ENCODE measurements at regions not wholly inside any gene's neighbourhood (a gene's known extent, or its start where the extent isn't known, plus 50 kb on each side); places are given as distances from the start of the nearest gene placed in this dataset.
"Not testable (repeated sequence)": the region's sequence is repeated elsewhere in the genome, so short reads cannot be mapped to it uniquely, and the experiment has no call there.

GRCh38 chr13:22757530-22758120 is 423.2 kb upstream of the SGCG start:
- in situ Hi-C loops (cut with HindIII; ENCODE audit: low sequenced_read_pairs): no loop called here
- DNase-seq (ENCODE audit: low spot score): peak; percentile 37

GRCh38 chr13:22758245-22758644 is 422.5 kb upstream of the SGCG start:
- in situ Hi-C loops (cut with HindIII; ENCODE audit: low sequenced_read_pairs): no loop called here
- no peak for DNase-seq (ENCODE audit: low spot score)

GRCh38 chr13:22761709-22762108 is 419.1 kb upstream of the SGCG start:
- in situ Hi-C loops (cut with HindIII; ENCODE audit: low sequenced_read_pairs): no loop called here
- no peak for DNase-seq (ENCODE audit: low spot score)

DNA sequence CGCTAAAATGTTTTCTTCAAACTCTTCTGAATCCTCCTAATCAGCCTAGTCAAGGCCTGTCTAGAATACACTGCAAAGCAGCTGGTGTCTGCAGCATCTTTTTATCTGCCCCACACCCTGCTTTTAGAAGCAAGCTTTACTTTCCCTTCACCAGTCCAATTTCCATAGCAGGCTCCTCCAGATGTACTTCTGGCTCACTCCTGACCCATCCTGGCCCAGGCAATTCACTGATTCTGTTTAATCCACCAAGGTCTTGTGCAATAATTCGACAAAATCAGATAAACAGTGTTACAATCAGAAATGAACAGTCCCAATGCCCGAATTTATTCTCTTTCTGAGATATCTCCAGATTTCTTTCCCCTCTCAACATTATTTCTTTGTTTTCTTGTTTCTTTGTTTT is 415.2 kb upstream of the SGCG start:
- no peak for DNase-seq (ENCODE audit: low spot score)
- in situ Hi-C loops (cut with HindIII; ENCODE audit: low sequenced_read_pairs): no loop called here

DNA sequence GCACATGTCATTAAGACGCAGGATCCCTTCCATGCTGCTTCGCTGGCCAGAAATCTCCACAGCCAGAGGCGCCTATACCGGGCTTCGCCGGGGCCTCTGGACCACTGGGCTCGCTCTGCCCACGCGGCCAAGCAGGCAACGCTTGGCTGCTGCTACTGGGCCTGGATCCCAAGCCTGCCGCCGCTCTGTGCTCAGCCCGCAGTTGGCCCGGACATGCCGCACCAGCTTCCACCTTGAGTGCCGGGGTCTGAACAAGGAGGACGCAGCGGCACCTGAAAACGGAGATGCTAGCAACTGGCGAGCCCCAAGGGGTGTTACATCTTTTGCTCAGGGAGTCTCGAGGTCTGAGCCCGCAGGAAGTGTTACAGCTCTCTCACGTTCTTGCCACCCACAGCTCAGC is 409.9 kb upstream of the SGCG start:
- in situ Hi-C loops (cut with HindIII; ENCODE audit: low sequenced_read_pairs): no loop called here
- no peak for DNase-seq (ENCODE audit: low spot score)

- in situ Hi-C loops (cut with HindIII; ENCODE audit: low sequenced_read_pairs): no loop called here
- no peak for DNase-seq (ENCODE audit: low spot score)
These were observed 407.3 kb upstream of the SGCG start for GRCh38 chr13:22773465-22773864.

GRCh38 chr13:22776394-22777186 is 404.2 kb upstream of the SGCG start:
- in situ Hi-C loops (cut with HindIII; ENCODE audit: low sequenced_read_pairs): no loop called here
- no peak for DNase-seq (ENCODE audit: low spot score)

GRCh38 chr13:22777207-22777606 is 403.6 kb upstream of the SGCG start:
- in situ Hi-C loops (cut with HindIII; ENCODE audit: low sequenced_read_pairs): no loop called here

GRCh38 chr13:22789027-22789593 is 391.7 kb upstream of the SGCG start:
- in situ Hi-C loops (cut with HindIII; ENCODE audit: low sequenced_read_pairs): no loop called here
- no peak for DNase-seq (ENCODE audit: low spot score)

More at GRCh38 chr13:22777207-22777606, 403.6 kb upstream of the SGCG start:
- DNase-seq (ENCODE audit: low spot score): no peak

DNA sequence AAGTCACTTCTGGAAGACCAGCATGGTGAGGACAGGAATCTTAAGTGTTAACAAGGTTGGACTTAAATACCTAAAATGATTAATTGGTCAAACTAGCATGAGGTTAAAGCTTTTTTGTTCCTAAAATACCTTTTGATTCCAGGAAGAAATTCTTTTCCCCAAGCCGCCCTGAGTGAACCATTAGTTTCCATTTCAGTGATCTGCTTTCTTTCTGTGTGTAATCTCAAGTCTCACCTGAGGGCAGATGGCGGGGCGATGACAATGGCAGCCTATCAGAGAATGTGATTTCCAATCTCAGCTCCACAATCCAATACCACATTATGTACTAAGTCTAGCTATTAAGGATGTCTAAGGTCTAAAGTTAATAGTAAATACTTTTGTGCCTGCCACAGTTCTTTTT is 390.9 kb upstream of the SGCG start:
- in situ Hi-C loops (cut with HindIII; ENCODE audit: low sequenced_read_pairs): no loop called here

DNA sequence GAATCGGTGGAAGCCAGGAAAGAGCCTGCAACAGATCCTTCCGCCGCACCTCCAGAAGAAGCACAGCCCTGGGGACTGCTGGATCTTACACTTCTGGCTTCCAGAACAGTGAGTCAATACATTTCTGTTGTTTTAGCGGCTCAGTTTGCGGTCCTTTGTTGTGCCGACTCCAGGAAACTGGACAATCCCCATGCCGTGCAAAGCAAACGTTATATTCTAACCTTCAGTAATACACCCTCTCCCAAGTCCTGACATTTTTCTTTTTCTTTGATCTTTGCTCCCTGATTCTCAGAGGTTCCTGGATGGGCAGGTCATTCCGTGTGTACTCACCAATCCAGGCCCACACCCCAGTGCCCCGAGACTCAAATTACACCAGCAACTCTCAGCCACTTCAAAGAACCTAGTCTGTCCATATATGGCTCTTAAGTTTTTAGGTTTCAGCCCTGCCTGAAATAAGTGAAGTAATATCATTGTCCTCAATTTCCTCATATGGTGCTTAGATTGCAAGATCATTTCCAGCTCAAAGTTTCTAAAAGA is 387.1 kb upstream of the SGCG start:
- in situ Hi-C loops (cut with HindIII; ENCODE audit: low sequenced_read_pairs): no loop called here

More for the DNA sequence above, 390.9 kb upstream of the SGCG start:
- no peak for DNase-seq (ENCODE audit: low spot score)

GRCh38 chr13:22800526-22801401 is 380.0 kb upstream of the SGCG start:
- in situ Hi-C loops (cut with HindIII; ENCODE audit: low sequenced_read_pairs): no loop called here
- no peak for DNase-seq (ENCODE audit: low spot score)

More for the DNA sequence above, 387.1 kb upstream of the SGCG start:
- no peak for DNase-seq (ENCODE audit: low spot score)

GRCh38 chr13:22801402-22802003 is 379.3 kb upstream of the SGCG start:
- DNase-seq (ENCODE audit: low spot score): peak; percentile 29
- in situ Hi-C loops (cut with HindIII; ENCODE audit: low sequenced_read_pairs): no loop called here

- in situ Hi-C loops (cut with HindIII; ENCODE audit: low sequenced_read_pairs): no loop called here
- DNase-seq (ENCODE audit: low spot score): peak; percentile 16
These were observed 368.0 kb upstream of the SGCG start for GRCh38 chr13:22812793-22813192.

DNA sequence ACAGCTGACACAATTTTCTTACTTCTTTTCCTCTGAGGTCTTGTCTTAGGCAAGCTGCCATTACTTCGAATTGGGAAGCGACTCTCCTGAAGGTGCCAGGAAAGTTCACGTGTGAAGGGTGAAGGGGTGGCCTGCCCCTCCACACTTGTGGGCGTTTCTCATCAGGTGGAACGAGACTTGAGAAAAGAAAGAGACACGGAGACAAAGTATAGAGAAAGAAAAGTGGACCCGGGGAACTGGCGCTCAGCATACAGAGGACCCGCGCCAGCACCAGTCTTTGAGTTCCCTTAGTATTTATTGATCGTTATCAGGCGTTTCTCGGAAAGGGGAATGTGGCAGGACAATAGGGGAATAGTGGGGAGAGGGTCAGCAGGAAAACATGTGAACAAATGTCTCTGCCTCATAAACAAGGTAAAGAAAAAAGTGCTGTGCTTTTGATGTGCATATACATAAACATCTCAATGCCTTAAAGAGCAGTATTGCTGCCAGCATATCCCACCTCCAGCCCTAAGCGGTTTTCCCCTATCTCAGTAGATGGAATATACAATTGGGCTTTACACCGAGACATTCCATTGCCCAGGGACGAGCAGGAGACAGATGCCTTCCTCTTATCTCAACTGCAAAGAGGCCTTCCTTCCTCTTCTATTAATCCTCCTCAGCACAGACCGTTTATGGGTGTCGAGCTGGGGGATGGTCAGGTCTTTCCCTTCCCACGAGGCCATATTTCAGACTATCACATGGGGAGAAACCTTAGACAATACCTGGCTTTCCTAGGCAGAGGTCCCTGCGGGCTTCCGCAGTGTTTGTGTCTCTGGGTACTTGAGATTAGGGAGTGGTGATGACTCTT is 367.0 kb upstream of the SGCG start:
- in situ Hi-C loops (cut with HindIII; ENCODE audit: low sequenced_read_pairs): not testable (repeated sequence)

DNA sequence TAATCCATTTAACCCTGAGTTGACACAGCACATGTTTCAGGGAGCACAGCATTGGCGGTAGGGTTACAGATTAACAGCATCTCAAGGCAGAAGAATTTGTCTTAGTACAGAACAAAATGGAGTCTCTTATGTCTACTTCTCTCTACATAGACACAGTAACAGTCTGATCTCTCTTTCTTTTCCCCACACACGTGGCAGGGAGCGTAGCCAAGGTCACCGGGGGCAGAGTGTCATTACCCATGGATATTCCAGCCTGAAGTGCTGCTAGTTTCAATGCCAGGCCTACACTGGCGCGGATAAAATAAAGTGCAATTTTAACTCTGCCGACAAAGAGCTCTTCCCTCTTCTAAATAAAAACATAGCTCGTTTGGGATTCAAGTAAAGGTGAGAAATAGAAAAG is 366.3 kb upstream of the SGCG start:
- DNase-seq (ENCODE audit: low spot score); in situ Hi-C loops (cut with HindIII; ENCODE audit: low sequenced_read_pairs): not testable (repeated sequence)

More for the DNA sequence above, 367.0 kb upstream of the SGCG start:
- not testable (repeated sequence) for DNase-seq (ENCODE audit: low spot score)

- in situ Hi-C loops (cut with HindIII; ENCODE audit: low sequenced_read_pairs): no loop called here
- no peak for DNase-seq (ENCODE audit: low spot score)
These were observed 359.2 kb upstream of the SGCG start for GRCh38 chr13:22821589-22821988.

GRCh38 chr13:22825186-22825585 is 355.6 kb upstream of the SGCG start:
- in situ Hi-C loops (cut with HindIII; ENCODE audit: low sequenced_read_pairs): no loop called here

More at GRCh38 chr13:22825186-22825585, 355.6 kb upstream of the SGCG start:
- DNase-seq (ENCODE audit: low spot score): no peak

Measured in G401 (cell line).